Body of pancreas (tissue), 4 donors: ENCODE measurements at regions not wholly inside any gene's neighbourhood (a gene's known extent, or its start where the extent isn't known, plus 50 kb on each side); places are given as distances from the start of the nearest gene placed in this dataset.
A peak's percentile ranks its signal among the peaks of the same experiment; 100 is the strongest.

ENCODE experiments used
- ATAC-seq: fragments of 150-250 bp; one replicate; pipeline ENCODE4 v1.9.1; 2016
- DNase-seq, 4 donors: peaks; one replicate each; pipeline ENCODE4 v3.0.0-alpha.2; 2019
- H3K27ac ChIP-seq, 4 donors: fragments of 200-600 bp; sonication (generic); 1 replicate in 3 of 4; 2 replicates in 1 of 4; pipeline versions ENCODE4 v1.5.1 to v1.6.1; 2016 to 2019; ENCODE audit warnings: mild to moderate bottlenecking in 1 of 4, mixed read lengths in 1 of 4, moderate library complexity in 1 of 4
- H3K27me3 ChIP-seq, 2 donors: fragments of 200-600 bp; sonication (generic); one replicate each; pipeline ENCODE4 v1.6.0; 2016; ENCODE audit warnings: mild to moderate bottlenecking in 1 of 2
- H3K36me3 ChIP-seq, 2 donors: fragments of 200-600 bp; sonication (generic); replicated peaks in 1 of 2; 2 replicates each; pipeline ENCODE4 v1.5.1; 2016; ENCODE audit warnings: low read depth in 2 of 2; ENCODE audit not compliant: insufficient read depth in 1 of 2
- H3K4me1 ChIP-seq: fragments of 200-600 bp; sonication (generic); one replicate; pipeline ENCODE4 v1.6.0; 2016
- H3K4me3 ChIP-seq, 2 donors: fragments of 200-600 bp; sonication (generic); 1 replicate in 1 of 2; 2 replicates in 1 of 2; pipeline ENCODE4 v1.5.1; 2016 to 2019
- H3K9me3 ChIP-seq, 3 donors: fragments of 200-600 bp; sonication (generic); 1 replicate in 2 of 3; 2 replicates in 1 of 3; pipeline ENCODE4 v1.5.1; 2016
- CTCF ChIP-seq, 7 experiments: fragments of 450-650 bp in 4 of 7; fragments of 200-600 bp in 3 of 7; sonication (generic) in 3 of 7; IDR thresholded peaks; one replicate each; pipeline ENCODE4 v1.5.1; 2016 to 2019; ENCODE audit warnings: antibody characterized with exemption in 7 of 7
- POLR2A ChIP-seq, 3 donors: fragments of 450-650 bp; IDR thresholded peaks; one replicate each; pipeline ENCODE4 v1.6.1; 2016; ENCODE audit warnings: antibody characterized with exemption in 3 of 3, mild to moderate bottlenecking in 2 of 3
- WGBS, 2 donors: methylation state at CpG; one replicate each; pipeline ENCODE4 v1.1.5; 2017; 5-methylcytosine and 5-hydroxymethylcytosine counted together
- intact Hi-C: fragments of 100-400 bp; cut with DNase I; formaldehyde crosslinking; loops from one replicate; pipeline ENCODE4 v1.15.1; 2023

- Histone ChIP-seq H3K4me3 (no peak overlapping the region), H3K27ac (no peak overlapping the region), H3K27me3 (no peaks in the 10 kb centered on the region), H3K4me1 (no peaks in the 10 kb centered on the region), H3K36me3 (no peaks in the 10 kb centered on the region), H3K9me3 (no peaks in the 10 kb centered on the region)
- DNase-seq (peak in 2 of 4 donors; percentile 5 to 36), ATAC-seq (peak; percentile 42)
- WGBS, 2 donors = 77 to 78% methylated on average over 2 of the region's 2 CpGs
- intact Hi-C loops = no loop called here
- no peak for TF ChIP-seq POLR2A (IDR thresholded peaks at IDR 0.05)
- no peak for TF ChIP-seq CTCF (IDR thresholded peaks at IDR 0.05)
Observed at GRCh38 chr18:56233595-56233994, 404.8 kb downstream of the TXNL1 start.

GRCh38 chr18:56226025-56226424 lies 412.4 kb downstream of the TXNL1 start:
- intact Hi-C loops = no loop called here
- no peak for DNase-seq
- H3K9me3 ChIP-seq = no peaks in the 10 kb centered on the region
- H3K27me3 ChIP-seq = no peaks in the 10 kb centered on the region
- 81 to 85% methylated on average over 5 of the region's 5 CpGs for WGBS, 2 donors
- peaks cover 12% of the 10 kb centered on the region for H3K4me1 ChIP-seq
- no peaks in the 10 kb centered on the region for H3K36me3 ChIP-seq
- no peak overlapping the region for H3K27ac ChIP-seq
- TF ChIP-seq CTCF (IDR thresholded peaks at IDR 0.05) (no peak), POLR2A (IDR thresholded peaks at IDR 0.05) (no peak)
- no peak for ATAC-seq
- no peak overlapping the region for H3K4me3 ChIP-seq

GRCh38 chr18:56224669-56225561 lies 413.5 kb downstream of the TXNL1 start:
- no peak for DNase-seq
- H3K36me3 ChIP-seq = no peaks in the 10 kb centered on the region
- WGBS, 2 donors = 90 to 91% methylated on average over 8 of the region's 8 CpGs
- H3K4me1 ChIP-seq = peaks cover 23% of the 10 kb centered on the region
- H3K4me3 ChIP-seq = no peak overlapping the region
- ATAC-seq = no peak
- H3K27ac ChIP-seq = no peak overlapping the region
- no peaks in the 10 kb centered on the region for H3K27me3 ChIP-seq
- H3K9me3 ChIP-seq = no peaks in the 10 kb centered on the region
- intact Hi-C loops = no loop called here
- TF ChIP-seq POLR2A (IDR thresholded peaks at IDR 0.05) (no peak), CTCF (IDR thresholded peaks at IDR 0.05) (no peak)

GRCh38 chr18:56221195-56222065 lies 417.0 kb downstream of the TXNL1 start:
- ATAC-seq = peak; percentile 95
- Histone ChIP-seq H3K4me3 (no peak overlapping the region), H3K4me1 (peaks cover 24% of the 10 kb centered on the region), H3K9me3 (no peaks in the 10 kb centered on the region), H3K36me3 (no peaks in the 10 kb centered on the region), H3K27ac (peak overlapping the region; percentile 55 to 74 (median 60)), H3K27me3 (no peaks in the 10 kb centered on the region)
- WGBS, 2 donors = 34 to 35% methylated on average over 5 of the region's 5 CpGs
- TF ChIP-seq CTCF (IDR thresholded peaks at IDR 0.05) = no peak
- TF ChIP-seq POLR2A (IDR thresholded peaks at IDR 0.05) = peak in 1 of 3 donors; percentile 16
- intact Hi-C loops = no loop called here
- peak; percentile 80 to 86 (median 85) for DNase-seq
